Ureter (tissue), 1 donor: ENCODE measurements at regions not wholly inside any gene's neighbourhood (a gene's known extent, or its start where the extent isn't known, plus 50 kb on each side); places are given as distances from the start of the nearest gene placed in this dataset.
"Not testable (repeated sequence)": the region's sequence is repeated elsewhere in the genome, so short reads cannot be mapped to it uniquely, and the experiment has no call there.

Source experiments
- DNase-seq: peaks from one replicate; pipeline ENCODE4 v3.0.0-alpha.2; 2020; ENCODE audit warnings: low spot score
- donor health status: DM: yes; HTN: yes; CAD: no.

DNA sequence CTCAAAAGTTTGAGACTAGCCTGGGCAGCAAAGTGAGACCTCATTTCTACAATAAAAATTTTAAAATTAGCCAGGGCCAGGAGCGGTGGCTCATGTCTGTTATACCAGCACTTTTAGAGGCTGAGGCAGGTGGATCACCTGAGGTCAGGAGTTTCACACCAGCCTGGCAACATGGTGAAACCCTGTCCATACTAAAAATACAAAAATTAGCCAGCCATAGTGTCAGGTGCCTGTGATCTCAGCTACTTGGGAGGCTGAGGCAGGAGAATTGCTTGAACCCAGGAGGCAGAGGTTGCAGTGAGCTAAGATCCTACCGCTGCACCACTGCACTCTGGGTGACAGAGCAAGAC, 85.1 kb upstream of the MAP4 start:
- not testable (repeated sequence) for DNase-seq

GRCh38 chr3:48092270-48092669, 76.1 kb upstream of the MAP4 start:
- DNase-seq: no peak

DNA sequence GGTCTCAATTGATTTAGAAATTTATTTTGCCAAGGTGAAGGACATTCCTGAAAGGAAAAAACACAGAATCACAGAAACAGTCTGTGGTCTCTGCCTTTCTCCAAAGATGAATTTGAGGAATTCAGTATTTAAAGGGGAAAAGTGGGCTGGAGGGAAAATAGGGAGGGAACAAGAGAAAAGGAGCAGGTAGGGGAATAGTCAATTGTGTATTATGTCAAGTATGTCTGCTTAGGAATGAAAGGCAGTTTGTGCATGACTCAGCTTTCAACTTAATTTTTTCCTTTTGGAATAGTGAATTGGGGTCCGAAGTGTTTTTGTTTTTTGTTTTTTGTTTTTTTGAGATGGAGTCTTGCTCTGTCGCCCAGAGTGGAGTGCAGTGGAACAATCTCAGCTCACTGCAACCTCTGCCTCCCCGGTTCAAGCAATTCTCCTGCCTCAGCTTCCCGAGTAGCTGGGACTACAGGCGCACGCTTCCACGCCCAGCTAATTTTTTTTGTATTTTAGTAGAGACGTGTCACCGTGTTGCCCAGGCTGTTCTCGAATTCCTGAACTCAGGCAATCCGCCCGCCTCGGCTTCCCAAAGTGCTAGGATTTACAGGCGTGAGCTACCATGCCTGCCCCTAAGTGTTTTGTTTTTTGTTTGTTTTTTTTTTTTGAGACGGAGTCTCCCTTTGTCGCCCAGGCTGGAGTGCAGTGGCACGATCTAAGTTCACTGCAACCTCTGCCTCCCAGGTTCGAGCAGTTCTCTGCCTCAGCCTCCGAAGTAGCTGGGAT, 74.1 kb upstream of the MAP4 start:
- DNase-seq: no peak

GRCh38 chr3:48088749-48089466, 72.7 kb upstream of the MAP4 start:
- peak; percentile 96 for DNase-seq

DNA sequence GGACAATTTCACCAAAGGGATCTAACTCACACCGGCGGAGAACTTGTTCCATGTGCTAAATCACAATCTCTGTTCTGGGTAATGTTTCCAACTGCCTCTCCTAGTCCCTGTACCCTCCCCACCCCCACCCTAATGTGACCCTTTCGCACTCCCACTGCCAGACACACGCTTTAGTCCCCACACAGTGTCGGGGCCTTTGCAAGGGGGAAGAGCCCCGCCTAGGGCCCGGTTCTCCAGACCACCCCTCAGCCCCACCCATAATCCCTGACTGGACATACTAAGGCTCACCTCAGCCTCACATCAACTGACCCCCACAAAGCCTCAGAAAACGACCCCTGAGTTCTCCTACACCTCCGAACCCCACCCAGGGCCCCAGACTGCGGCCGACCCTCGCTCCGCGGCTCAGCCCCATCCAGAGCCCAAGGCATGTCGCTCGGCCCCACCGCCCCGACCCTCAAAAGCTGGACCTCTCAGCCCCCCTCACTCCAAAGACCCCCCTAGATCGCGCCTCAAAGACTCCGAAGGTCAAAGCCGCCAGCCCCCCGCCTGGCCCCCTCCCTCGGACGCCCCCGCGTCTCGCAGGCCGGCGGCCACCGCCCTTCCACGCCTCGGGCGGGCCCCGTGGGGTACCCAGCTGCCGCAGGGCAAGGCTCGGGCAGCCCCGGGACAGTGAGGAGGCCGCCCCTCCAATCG, 72.0 kb upstream of the MAP4 start:
- peak; percentile 44 for DNase-seq

DNA sequence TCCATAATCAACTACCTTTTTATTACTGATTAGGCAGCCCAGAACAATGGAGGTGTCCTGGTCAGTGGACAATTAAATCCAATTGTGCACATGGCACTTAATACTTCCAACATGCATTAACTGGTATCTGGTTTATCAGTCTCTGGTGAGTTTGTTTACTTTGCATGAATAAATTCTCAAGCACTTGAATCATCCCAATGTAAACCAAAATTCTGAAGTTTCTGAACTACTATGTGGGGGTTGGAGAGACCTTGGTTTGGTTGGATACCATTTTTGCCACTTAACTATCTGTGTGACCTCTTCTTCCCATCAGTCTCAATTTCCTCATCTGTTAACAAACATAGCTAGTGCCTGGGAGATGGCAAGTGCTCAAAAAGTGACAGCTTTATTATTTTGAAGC, 70.5 kb upstream of the MAP4 start:
- DNase-seq: no peak

DNA sequence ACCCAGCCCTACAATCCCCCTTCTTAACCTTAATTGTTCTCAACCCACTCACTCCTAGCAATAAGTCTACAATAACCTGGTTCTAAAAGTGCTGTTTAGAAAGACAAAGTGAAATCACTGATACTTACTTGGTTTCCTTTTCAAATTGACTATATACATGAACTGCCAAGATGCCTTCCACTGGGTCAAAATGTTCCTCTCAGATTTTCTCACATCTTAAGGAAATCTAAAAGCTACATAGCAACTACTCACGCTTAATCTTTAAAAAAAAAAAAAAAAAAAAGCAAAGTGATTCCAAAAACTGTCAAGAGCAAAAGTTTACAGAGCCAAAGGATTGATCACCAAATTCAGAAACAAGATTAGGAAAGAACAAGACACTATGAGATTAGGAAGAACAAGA, 68.7 kb upstream of the MAP4 start:
- no peak for DNase-seq

GRCh38 chr3:48084170-48084569, 68.0 kb upstream of the MAP4 start:
- no peak for DNase-seq

DNA sequence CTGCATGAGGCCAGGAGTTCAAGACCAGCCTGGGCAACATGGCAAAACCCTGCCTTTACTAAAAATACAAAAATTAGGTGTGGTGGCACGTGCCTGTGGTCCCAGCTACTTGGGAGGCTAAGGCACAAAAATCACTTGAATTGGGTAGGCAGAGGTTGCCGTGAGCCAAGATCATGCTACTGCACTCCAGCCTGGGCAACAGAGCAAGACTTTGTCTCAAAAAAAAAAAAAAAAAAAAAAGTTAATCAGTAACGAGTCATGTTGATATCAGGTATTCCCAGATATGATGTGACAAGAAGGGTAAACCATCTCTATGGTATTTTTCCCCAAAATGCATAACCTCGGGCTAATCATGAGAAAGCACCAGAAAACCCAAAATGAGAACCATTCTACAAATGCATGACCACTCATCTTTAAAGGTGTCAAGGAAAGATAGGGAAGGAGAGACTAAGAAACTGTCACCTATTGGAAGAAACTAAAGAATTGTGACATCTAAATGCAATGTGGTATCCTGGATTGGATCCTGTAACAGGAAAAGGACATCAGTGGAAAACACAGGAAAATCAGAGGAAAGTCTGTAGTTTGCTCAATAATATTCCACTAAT, 66.5 kb upstream of the MAP4 start:
- DNase-seq: no peak

DNA sequence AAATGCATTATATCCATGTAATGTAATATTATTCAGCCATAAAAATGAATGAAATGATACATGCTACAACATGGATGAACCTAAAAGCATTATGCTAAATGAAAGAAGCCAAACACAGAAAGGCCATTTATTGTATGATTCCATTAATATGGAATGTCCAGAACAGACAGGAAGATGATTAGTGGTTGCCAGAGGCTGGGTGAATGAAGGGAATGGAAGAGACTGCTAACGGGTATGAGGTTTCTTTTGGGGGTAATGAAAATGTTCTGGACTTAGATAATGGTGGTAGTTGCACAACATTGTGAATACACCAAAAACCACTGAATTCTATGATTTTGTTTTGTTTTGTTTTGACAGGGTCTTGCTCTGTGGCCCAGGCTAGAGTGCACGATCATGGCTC, 61.6 kb upstream of the MAP4 start:
- no peak for DNase-seq

- DNase-seq: no peak
Measured at GRCh38 chr3:48070030-48070429, 53.8 kb upstream of the MAP4 start.

GRCh38 chr3:48069339-48069738, 53.1 kb upstream of the MAP4 start:
- DNase-seq: no peak

GRCh38 chr3:48068886-48069285, 52.7 kb upstream of the MAP4 start:
- DNase-seq: no peak

- not testable (repeated sequence) for DNase-seq
Measured at GRCh38 chr3:48068320-48068719, 52.1 kb upstream of the MAP4 start.

DNA sequence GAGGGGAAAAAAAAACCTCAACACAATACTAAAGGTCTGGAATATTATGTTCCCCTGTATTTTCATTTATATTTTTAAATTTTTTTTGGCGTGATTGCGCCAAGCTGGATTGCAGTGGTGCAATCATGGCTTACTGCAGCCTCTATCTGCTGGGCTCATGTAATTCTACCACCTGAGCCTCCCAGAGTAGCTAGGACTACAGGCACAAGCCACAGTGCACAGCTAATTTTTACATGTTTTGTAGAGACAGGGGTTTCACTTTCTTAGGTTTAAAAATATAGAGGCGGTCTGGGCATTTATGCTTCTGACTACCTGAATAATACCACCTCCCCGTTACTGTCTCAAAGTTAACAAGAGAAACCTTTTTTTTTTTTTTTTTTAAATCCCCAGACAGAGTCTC, 51.1 kb upstream of the MAP4 start:
- no peak for DNase-seq
